ENCODE measurements at regions not wholly inside any gene's neighbourhood (a gene's known extent, or its start where the extent isn't known, plus 50 kb on each side); places are given as distances from the start of the nearest gene placed in this dataset.

GRCh38 chr10:57919864-57920263 lies 347.8 kb downstream of the IPMK start:
- no peak overlapping the region for H3K4me3 ChIP-seq (ENCODE audit: control insufficient read depth in 2 of 3, extremely low read depth in 1 of 3, insufficient read depth in 2 of 3, low read depth in 1 of 3, low read length in 3 of 3)

GRCh38 chr10:57917019-57917418 lies 350.7 kb downstream of the IPMK start:
- no peaks in the 10 kb centered on the region for H3K4me1 ChIP-seq (ENCODE audit: control insufficient read depth, extremely low read depth, insufficient read depth, low read length)
- H3K79me2 ChIP-seq (ENCODE audit: control insufficient read depth, insufficient read depth, low read length) = no peaks in the 10 kb centered on the region
- no peak overlapping the region for H3K4me2 ChIP-seq (ENCODE audit: control insufficient read depth, extremely low read depth, insufficient read depth, low read depth, low read length)
- H3K4me3 ChIP-seq (ENCODE audit: control insufficient read depth in 2 of 3, extremely low read depth in 1 of 3, insufficient read depth in 2 of 3, low read depth in 1 of 3, low read length in 3 of 3) = no peak overlapping the region
- no peaks in the 10 kb centered on the region for H3K9me3 ChIP-seq (ENCODE audit: control insufficient read depth, low read depth, low read length)
- dilution Hi-C loops (cut with MboI; ENCODE audit: extremely low pct_ligation_motif_present, low sequenced_read_pairs) = no loop called here
- no peaks in the 10 kb centered on the region for H3K9me1 ChIP-seq (ENCODE audit: control insufficient read depth, extremely low read depth, insufficient read depth, low read length)
- FAIRE-seq = no peak
- H3K36me3 ChIP-seq (ENCODE audit: control insufficient read depth in 2 of 2, extremely low read depth in 1 of 2, insufficient read depth in 2 of 2, low read length in 2 of 2) = no peaks in the 10 kb centered on the region
- no peaks in the 10 kb centered on the region for H4K20me1 ChIP-seq (ENCODE audit: control insufficient read depth, extremely low read depth, insufficient read depth, low read length)
- H3K27ac ChIP-seq (ENCODE audit: control insufficient read depth, insufficient read depth, low read length) = no peak overlapping the region
- H2AFZ ChIP-seq (ENCODE audit: control insufficient read depth, low read length) = no peak overlapping the region
- no peak for DNase-seq (ENCODE audit: low read depth, low spot score)
- TF ChIP-seq, protein P1, sequence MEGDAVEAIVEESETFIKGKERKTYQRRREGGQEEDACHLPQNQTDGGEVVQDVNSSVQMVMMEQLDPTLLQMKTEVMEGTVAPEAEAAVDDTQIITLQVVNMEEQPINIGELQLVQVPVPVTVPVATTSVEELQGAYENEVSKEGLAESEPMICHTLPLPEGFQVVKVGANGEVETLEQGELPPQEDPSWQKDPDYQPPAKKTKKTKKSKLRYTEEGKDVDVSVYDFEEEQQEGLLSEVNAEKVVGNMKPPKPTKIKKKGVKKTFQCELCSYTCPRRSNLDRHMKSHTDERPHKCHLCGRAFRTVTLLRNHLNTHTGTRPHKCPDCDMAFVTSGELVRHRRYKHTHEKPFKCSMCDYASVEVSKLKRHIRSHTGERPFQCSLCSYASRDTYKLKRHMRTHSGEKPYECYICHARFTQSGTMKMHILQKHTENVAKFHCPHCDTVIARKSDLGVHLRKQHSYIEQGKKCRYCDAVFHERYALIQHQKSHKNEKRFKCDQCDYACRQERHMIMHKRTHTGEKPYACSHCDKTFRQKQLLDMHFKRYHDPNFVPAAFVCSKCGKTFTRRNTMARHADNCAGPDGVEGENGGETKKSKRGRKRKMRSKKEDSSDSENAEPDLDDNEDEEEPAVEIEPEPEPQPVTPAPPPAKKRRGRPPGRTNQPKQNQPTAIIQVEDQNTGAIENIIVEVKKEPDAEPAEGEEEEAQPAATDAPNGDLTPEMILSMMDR (optimal IDR thresholded peaks at IDR 0.05 in 1 of 3, IDR thresholded peaks at IDR 0.05 in 1 of 3, conservative IDR thresholded peaks at IDR 0.05 in 1 of 3; ENCODE audit: extremely low read depth in 1 of 3, insufficient read depth in 2 of 3, low read length in 3 of 3) = no peak
- TF ChIP-seq EZH2 (IDR thresholded peaks at IDR 0.05; ENCODE audit: low read length) = no peak
- no peak overlapping the region for H3K9ac ChIP-seq (ENCODE audit: control insufficient read depth, extremely low read depth, insufficient read depth, low read length)
- no peaks in the 10 kb centered on the region for H3K27me3 ChIP-seq (ENCODE audit: control insufficient read depth, extremely low read depth, insufficient read depth, low read length)

More at GRCh38 chr10:57919864-57920263, 347.8 kb downstream of the IPMK start:
- Histone ChIP-seq H2AFZ (ENCODE audit: control insufficient read depth, low read length) (no peak overlapping the region), H3K27ac (ENCODE audit: control insufficient read depth, insufficient read depth, low read length) (no peak overlapping the region), H3K9ac (ENCODE audit: control insufficient read depth, extremely low read depth, insufficient read depth, low read length) (no peak overlapping the region), H3K27me3 (ENCODE audit: control insufficient read depth, extremely low read depth, insufficient read depth, low read length) (no peaks in the 10 kb centered on the region), H4K20me1 (ENCODE audit: control insufficient read depth, extremely low read depth, insufficient read depth, low read length) (no peaks in the 10 kb centered on the region), H3K9me1 (ENCODE audit: control insufficient read depth, extremely low read depth, insufficient read depth, low read length) (no peaks in the 10 kb centered on the region), H3K36me3 (ENCODE audit: control insufficient read depth in 2 of 2, extremely low read depth in 1 of 2, insufficient read depth in 2 of 2, low read length in 2 of 2) (no peaks in the 10 kb centered on the region), H3K4me2 (ENCODE audit: control insufficient read depth, extremely low read depth, insufficient read depth, low read depth, low read length) (no peak overlapping the region), H3K9me3 (ENCODE audit: control insufficient read depth, low read depth, low read length) (no peaks in the 10 kb centered on the region), H3K4me1 (ENCODE audit: control insufficient read depth, extremely low read depth, insufficient read depth, low read length) (no peaks in the 10 kb centered on the region), H3K79me2 (ENCODE audit: control insufficient read depth, insufficient read depth, low read length) (no peaks in the 10 kb centered on the region)
- FAIRE-seq = no peak
- dilution Hi-C loops (cut with MboI; ENCODE audit: extremely low pct_ligation_motif_present, low sequenced_read_pairs) = no loop called here
- no peak for DNase-seq (ENCODE audit: low read depth, low spot score)
- TF ChIP-seq, protein P1 (optimal IDR thresholded peaks at IDR 0.05 in 1 of 3, IDR thresholded peaks at IDR 0.05 in 1 of 3, conservative IDR thresholded peaks at IDR 0.05 in 1 of 3; ENCODE audit: extremely low read depth in 1 of 3, insufficient read depth in 2 of 3, low read length in 3 of 3) = no peak
- no peak for TF ChIP-seq EZH2 (IDR thresholded peaks at IDR 0.05; ENCODE audit: low read length)

Measured in keratinocyte (primary cell).